Activated gamma-delta T cell (primary cell): ENCODE measurements at regions not wholly inside any gene's neighbourhood (a gene's known extent, or its start where the extent isn't known, plus 50 kb on each side); places are given as distances from the start of the nearest gene placed in this dataset.
"Not testable (repeated sequence)": the region's sequence is repeated elsewhere in the genome, so short reads cannot be mapped to it uniquely, and the experiment has no call there.

ENCODE experiments used
- DNase-seq: peaks from one replicate; lab custom pipeline; 2025; lab: John Stamatoyannopoulos, UW

- no peak for DNase-seq
Observed at GRCh38 chr6:6724539-6725467, 136.3 kb downstream of the LY86 start.

GRCh38 chr6:6725468-6726209, 137.1 kb downstream of the LY86 start:
- no peak for DNase-seq

- DNase-seq: no peak
Observed at GRCh38 chr6:6728169-6728941, 139.8 kb downstream of the LY86 start.

- DNase-seq: no peak
Observed at GRCh38 chr6:6729971-6730370, 141.5 kb downstream of the LY86 start.

GRCh38 chr6:6730831-6731230, 142.3 kb downstream of the LY86 start:
- DNase-seq: no peak

GRCh38 chr6:6734479-6735465, 146.3 kb downstream of the LY86 start:
- no peak for DNase-seq

GRCh38 chr6:6736791-6737654, 148.5 kb downstream of the LY86 start:
- DNase-seq: no peak

- no peak for DNase-seq
Observed at GRCh38 chr6:6737671-6738070, 149.2 kb downstream of the LY86 start.

GRCh38 chr6:6738108-6738507, 149.6 kb downstream of the LY86 start:
- no peak for DNase-seq

GRCh38 chr6:6738922-6739716, 150.6 kb downstream of the LY86 start:
- DNase-seq: no peak

- no peak for DNase-seq
Observed at GRCh38 chr6:6740595-6740994, 152.1 kb downstream of the LY86 start.

- DNase-seq: no peak
Observed at GRCh38 chr6:6741264-6741663, 152.7 kb downstream of the LY86 start.

GRCh38 chr6:6742535-6742934, 154.0 kb downstream of the LY86 start:
- no peak for DNase-seq

GRCh38 chr6:6744551-6744950, 156.0 kb downstream of the LY86 start:
- no peak for DNase-seq

- DNase-seq: not testable (repeated sequence)
Observed at GRCh38 chr6:6745637-6746332, 157.3 kb downstream of the LY86 start.

- DNase-seq: no peak
Observed at GRCh38 chr6:6746333-6746969, 157.9 kb downstream of the LY86 start.

- no peak for DNase-seq
Observed at GRCh38 chr6:6746970-6747338, 158.4 kb downstream of the LY86 start.

GRCh38 chr6:6747371-6747770, 158.9 kb downstream of the LY86 start:
- DNase-seq: no peak
